NAMALWA (cell line): ENCODE measurements at regions not wholly inside any gene's neighbourhood (a gene's known extent, or its start where the extent isn't known, plus 50 kb on each side); places are given as distances from the start of the nearest gene placed in this dataset.

Experiments used
- DNase-seq: peaks from one replicate; pipeline ENCODE4 v3.0.0-alpha.2; 2015; ENCODE audit warnings: low spot score

- no peak for DNase-seq
Measured at GRCh38 chr11:42595876-42596275, 715.9 kb upstream of the API5 start.

DNA sequence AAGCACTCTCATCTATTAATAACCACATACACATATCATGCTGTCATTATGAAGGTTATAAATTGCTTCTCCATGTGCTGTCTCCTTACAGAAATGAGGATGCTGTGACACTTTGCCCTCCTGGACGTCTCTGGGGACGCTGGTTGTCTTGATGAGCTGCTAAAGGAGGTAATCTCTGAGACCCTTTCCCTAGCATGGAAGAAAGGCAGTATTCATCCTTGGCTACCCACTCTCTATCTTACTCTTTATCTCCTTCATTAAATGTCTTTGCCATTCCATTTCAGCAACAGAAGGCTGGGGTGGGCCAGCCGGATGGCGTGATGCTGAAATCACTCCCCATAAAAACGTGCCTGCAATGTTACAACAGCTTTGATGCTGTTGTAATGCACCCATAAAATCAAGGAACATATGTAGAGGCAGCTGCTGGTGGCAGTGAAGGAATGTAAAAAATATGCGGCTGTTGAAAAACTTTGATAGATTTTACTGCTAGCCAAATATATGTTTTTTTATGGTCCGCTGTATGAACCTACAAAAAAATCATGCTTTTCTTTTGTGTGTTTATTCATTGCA lies 715.1 kb upstream of the API5 start:
- no peak for DNase-seq

DNA sequence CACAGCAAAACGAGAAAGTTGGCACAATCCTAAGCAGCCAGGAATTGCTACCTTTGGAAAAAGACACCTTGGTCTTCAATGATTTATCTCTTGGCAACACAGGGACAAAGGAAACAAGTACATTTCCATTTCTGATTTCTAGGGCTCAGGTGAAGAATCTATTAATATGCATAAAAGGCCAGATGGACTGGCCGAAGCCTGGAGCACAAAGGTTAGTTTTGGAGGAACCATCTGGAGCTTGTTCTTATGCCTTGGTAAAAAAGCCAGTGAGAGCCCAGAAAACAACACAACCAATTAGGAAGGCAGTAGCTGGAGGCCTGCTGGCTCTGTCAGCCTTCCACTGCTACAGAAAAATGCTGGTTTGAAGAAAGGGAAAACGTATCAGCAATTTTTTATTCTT lies 713.5 kb upstream of the API5 start:
- DNase-seq = no peak

GRCh38 chr11:42620796-42621195 lies 691.0 kb upstream of the API5 start:
- no peak for DNase-seq

DNA sequence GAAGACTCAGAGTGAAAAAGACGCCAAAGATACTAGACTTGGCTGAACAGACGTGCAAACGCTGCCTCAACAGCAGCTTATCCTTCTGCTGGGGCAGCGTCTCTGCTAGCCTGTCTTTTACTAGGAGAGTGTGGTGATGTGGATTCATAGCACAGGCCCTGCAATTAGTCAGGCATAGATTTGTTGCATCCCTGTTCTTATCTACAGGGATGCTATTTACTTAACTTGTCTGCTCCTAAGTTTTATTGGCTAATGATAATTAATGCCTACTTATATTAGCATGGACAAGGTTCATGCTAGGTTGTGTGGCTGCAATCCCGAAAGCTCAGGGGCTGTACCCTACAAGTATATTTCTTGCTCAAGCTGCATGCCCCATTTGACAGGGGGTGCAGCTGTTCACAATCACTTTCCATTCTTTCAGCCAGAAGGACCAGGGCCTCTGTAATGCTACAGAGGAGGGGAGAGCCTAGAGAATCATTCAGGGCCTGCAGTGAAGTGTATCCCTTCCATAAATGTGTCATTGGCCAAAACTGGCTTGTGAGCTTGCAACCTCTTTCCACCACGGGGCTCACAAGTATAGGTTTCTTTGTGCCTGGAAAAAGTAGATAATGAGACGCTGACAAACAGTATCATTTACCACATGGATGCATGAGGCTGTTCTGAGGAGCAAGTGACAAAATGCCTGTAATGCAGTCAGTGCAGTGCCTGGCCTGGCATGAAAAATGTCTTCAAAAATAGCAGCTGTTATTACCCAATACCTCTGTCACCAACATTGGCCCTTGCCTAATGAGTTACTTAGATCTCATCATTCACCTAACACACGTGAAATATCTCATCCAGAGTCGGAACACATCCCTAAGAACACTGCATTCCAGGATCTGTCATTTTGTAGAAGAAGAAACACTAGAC lies 685.8 kb upstream of the API5 start:
- no peak for DNase-seq

DNA sequence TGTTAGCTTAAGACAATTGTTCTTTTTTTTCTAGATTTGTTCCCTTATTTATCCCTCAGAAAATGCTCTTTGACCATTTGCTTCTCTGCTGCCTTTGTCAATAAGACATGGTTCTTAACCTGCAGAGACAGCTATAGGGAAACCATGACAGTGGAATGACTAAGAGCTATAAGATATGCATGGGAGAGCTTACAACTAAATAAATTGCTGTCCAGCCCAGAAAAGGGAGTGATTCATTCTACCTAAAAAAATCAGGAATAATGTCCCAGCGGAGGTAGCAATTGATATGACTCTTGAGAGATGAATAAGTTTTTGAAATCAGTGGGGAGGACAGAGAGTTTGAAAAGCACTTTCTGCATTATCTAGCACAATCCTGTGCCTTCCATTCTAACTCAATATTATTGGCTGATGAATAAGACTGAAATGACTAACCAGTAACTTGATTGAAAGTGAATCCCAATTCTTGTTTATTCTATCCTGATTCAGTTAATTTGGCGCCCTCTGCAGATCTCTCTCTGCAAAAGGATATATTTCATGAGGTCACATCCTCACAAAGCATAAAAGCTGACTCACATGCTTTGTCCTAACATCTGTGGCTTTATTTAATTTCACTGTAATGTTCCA lies 680.5 kb upstream of the API5 start:
- peak; percentile 33 for DNase-seq

GRCh38 chr11:42646959-42647358 lies 664.8 kb upstream of the API5 start:
- DNase-seq = no peak

GRCh38 chr11:42647993-42648392 lies 663.8 kb upstream of the API5 start:
- no peak for DNase-seq

DNA sequence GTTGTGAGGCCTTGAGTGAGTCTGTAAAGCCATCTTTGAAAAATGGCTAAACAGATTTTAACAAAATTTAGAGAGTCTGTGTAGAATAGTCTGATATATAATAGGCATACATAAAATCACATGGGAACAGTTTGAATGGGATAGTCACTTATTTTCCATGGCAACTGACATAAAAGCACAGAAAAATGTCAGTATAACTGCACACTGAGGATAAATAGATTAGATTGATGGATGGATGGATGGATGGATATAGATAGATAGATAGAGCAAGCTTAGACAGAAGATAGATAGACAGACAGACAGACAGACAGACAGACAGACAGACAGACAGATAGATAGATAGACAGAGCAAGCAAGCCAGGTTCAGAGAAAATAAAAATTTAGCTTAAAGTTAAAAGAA lies 660.2 kb upstream of the API5 start:
- DNase-seq = no peak

DNA sequence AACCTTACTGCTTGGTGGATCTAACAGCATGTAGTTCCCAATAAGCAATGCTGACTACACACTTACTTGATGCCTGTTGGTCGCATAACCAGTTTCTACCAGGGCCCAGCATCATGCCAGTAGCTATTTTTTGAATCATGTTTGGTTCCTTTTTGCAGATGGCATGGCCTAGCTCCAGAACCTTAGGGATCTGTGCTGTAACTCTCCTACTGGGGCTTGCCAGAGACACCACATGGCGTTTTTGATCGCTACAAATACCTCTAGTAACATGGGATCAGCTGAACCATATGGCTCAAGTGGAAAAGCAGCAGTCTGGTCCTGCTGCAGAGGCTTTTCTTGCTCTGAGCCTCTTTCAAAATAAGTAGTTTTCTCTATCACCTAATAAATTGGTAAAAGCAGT lies 654.6 kb upstream of the API5 start:
- no peak for DNase-seq

GRCh38 chr11:42661942-42662341 lies 649.9 kb upstream of the API5 start:
- DNase-seq = no peak

GRCh38 chr11:42669248-42669976 lies 642.4 kb upstream of the API5 start:
- no peak for DNase-seq

DNA sequence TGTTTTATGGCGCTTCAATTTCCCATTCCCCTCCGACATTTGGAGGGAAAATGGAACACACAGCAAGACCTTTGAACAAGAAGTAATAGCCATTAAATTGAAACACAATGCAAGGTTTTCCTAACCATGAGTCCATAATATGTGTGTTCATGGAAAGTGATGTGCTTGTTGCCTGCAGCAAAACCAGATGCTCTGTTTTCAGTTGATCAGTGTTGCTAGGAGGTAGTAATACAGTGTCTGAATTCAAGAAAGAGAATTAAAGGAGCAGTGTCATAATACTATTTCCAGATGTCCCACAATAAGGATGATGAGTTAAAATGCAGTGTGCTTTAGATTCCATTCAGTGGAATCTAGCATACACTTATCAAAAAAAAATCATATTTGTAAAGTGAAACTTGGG lies 637.4 kb upstream of the API5 start:
- no peak for DNase-seq

GRCh38 chr11:42707541-42707940 lies 604.3 kb upstream of the API5 start:
- no peak for DNase-seq

GRCh38 chr11:42709216-42709615 lies 602.6 kb upstream of the API5 start:
- no peak for DNase-seq

DNA sequence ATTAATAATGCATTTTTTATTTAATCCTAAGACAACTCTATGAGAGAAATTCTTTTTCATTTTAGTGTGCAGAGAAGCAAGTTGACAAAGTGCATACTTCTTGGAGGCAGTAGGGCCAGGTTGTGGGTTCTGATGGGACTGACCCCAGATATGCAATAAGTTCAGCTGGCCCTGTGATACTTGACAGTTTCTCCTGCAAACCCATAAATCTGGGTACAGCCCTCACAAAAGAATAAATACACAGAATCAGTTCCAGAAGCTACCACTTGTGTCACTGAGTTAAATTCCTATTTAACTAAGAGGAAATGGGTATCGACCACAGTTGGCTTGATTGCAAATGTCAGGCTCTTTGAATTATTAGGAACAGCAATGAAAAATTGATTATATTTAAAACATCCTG lies 598.5 kb upstream of the API5 start:
- DNase-seq = no peak

- DNase-seq = no peak
Measured at GRCh38 chr11:42713753-42714152, 598.0 kb upstream of the API5 start.

- no peak for DNase-seq
Measured at GRCh38 chr11:42720716-42721563, 590.9 kb upstream of the API5 start.

DNA sequence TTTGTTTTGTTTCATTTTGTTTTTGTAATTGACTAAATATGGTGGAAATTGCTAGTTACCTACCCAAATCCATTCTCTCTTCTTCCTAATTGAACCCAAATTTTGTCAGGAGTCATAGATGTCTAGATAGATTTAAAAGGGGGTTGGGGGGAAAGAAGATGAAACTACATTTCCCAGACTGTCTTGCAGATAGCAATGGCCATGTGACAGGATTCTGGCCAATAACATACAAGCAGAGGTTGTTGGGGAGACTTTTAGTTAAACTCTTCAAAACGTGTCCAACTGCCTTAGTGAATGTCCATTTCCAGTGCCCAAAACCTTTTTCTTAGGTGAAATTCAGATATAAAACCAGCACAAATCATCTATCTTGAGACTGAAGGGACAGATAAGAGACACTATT lies 583.9 kb upstream of the API5 start:
- no peak for DNase-seq

GRCh38 chr11:42762348-42762747 lies 549.4 kb upstream of the API5 start:
- no peak for DNase-seq

GRCh38 chr11:42764936-42765335 lies 546.9 kb upstream of the API5 start:
- DNase-seq = no peak

- no peak for DNase-seq
Measured at GRCh38 chr11:42768576-42768975, 543.2 kb upstream of the API5 start.
